ENCODE measurements at regions not wholly inside any gene's neighbourhood (a gene's known extent, or its start where the extent isn't known, plus 50 kb on each side); places are given as distances from the start of the nearest gene placed in this dataset.

- no peak for TF ChIP-seq POLR2AphosphoS5 (IDR thresholded peaks at IDR 0.05; ENCODE audit: low read length)
- TF ChIP-seq CTCF (IDR thresholded peaks at IDR 0.05 in 2 of 3, conservative IDR thresholded peaks at IDR 0.05 in 1 of 3; ENCODE audit: control insufficient read depth in 2 of 3, extremely low read depth in 1 of 3, insufficient read depth in 1 of 3, low read depth in 3 of 3, low read length in 3 of 3), result no peak
- no peak for TF ChIP-seq NFIC (IDR thresholded peaks at IDR 0.05; ENCODE audit: low read depth, low read length)
- no peak for TF ChIP-seq POLR2A (IDR thresholded peaks at IDR 0.05; ENCODE audit: low read depth, low read length)
- TF ChIP-seq MXI1 (IDR thresholded peaks at IDR 0.05; ENCODE audit: low read depth, low read length), result no peak
- TF ChIP-seq FOXM1 (IDR thresholded peaks at IDR 0.05; ENCODE audit: low read depth, low read length), result no peak
- no peak for TF ChIP-seq EP300 (IDR thresholded peaks at IDR 0.05; ENCODE audit: borderline replicate concordance in 1 of 2, control insufficient read depth in 1 of 2, low read depth in 2 of 2, low read length in 2 of 2)
- no peak for TF ChIP-seq EGR1 (IDR thresholded peaks at IDR 0.05; ENCODE audit: borderline replicate concordance in 1 of 2, low read depth in 2 of 2, low read length in 2 of 2)
- TF ChIP-seq ESRRA (IDR thresholded peaks at IDR 0.05; ENCODE audit: low read length), result no peak
- TF ChIP-seq CBX5 (IDR thresholded peaks at IDR 0.05; ENCODE audit: low read depth), result no peak
- no peak for TF ChIP-seq USF1 (IDR thresholded peaks at IDR 0.05; ENCODE audit: borderline replicate concordance, extremely low read length, insufficient read depth, low read depth, low read length)
These were observed 287.4 kb downstream of the NPHP4 start for GRCh38 chr1:5704561-5705514.
